T-helper 17 cell (primary cell): ENCODE measurements at regions not wholly inside any gene's neighbourhood (a gene's known extent, or its start where the extent isn't known, plus 50 kb on each side); places are given as distances from the start of the nearest gene placed in this dataset.
"Not testable (repeated sequence)": the region's sequence is repeated elsewhere in the genome, so short reads cannot be mapped to it uniquely, and the experiment has no call there.

Experiments used
- ATAC-seq: fragments of 150-1000 bp; cut with Tn5 transposase; 2 replicates; pipeline ENCODE4 v1.10.0; 2021; ENCODE audit warnings: mild to moderate bottlenecking, moderate library complexity
- DNase-seq, 3 donors: peaks; one replicate each; pipeline versions ENCODE4 v3.0.0 to v3.0.0-alpha.2; 2020 to 2021
- H3K9me3 ChIP-seq: one replicate; pipeline ENCODE4 v1.7.0; 2013; ENCODE audit warnings: low read length, mild to moderate bottlenecking; ENCODE audit not compliant: control insufficient read depth, poor library complexity, severe bottlenecking
- H3K27ac Mint-ChIP-seq: one replicate; pipeline ENCODE4 v1.8.0; 2022; ENCODE audit warnings: mild to moderate bottlenecking, moderate library complexity, mixed read lengths
- H3K27me3 Mint-ChIP-seq: one replicate; pipeline ENCODE4 v1.8.0; 2022; ENCODE audit warnings: mixed read lengths
- H3K36me3 Mint-ChIP-seq: one replicate; pipeline ENCODE4 v1.8.0; 2022; ENCODE audit warnings: low read depth, mixed read lengths
- H3K4me1 Mint-ChIP-seq: one replicate; pipeline ENCODE4 v1.8.0; 2022; ENCODE audit warnings: mild to moderate bottlenecking, mixed read lengths
- H3K4me3 Mint-ChIP-seq: one replicate; pipeline ENCODE4 v1.8.0; 2022; ENCODE audit warnings: mild to moderate bottlenecking, moderate library complexity, mixed read lengths

DNA sequence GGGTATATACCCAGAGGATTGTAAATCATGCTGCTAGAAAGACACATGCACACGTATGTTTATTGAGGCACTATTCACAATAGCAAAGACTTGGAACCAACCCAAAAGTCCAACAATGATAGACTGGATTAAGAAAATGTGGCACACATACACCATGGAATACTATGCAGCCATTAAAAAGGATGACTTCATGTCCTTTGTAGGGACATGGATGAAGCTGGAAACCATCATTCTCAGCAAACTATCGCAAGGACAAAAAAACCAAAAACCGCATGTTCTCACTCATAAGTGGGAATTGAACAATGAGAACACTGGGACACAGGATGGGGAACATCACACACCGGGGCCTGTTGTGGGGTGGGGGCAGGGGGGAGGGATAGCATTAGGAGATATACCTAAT lies 608.6 kb downstream of the RFPL4B start:
- ATAC-seq, H3K27ac Mint-ChIP-seq, H3K36me3 Mint-ChIP-seq, H3K4me1 Mint-ChIP-seq, H3K9me3 ChIP-seq, DNase-seq, H3K4me3 Mint-ChIP-seq, H3K27me3 Mint-ChIP-seq: not testable (repeated sequence)

DNA sequence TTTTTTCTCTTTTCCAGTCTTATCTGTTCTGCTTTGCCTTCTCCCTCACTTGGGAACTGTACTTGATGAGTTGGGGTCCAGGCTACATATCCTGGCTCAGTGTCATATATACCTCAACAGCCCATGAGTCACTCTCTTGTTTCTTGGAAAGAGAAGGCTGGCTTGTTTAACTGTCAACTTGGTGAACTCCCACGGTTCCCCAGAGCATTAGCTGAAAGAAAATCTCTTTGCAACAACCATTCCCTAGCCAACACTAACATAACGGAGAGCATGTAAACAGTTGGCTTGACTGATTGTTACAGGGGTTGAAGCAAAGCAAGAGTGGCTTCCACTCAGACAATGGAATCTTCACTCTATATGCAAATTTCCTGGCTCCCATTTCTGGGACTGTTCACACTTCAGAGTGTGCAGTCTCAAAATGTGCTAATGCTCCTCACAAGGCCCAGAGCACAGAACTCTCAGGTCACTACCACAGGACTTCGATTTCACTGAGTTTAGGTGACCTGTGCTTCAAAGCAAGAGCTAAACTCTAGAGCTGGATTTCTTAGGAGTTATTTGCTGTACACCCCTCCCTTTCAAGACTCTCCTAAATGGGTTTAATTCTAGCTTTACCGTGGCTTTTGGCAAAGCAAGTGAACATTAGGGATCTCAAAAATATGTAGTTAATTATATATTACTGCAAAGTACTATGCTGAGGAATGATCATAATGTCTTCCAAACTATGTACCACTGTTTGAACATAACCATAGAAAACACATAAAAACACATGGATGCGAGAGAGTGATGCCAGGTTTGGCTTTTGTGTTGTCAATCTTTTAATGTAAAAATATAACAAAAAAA lies 609.8 kb downstream of the RFPL4B start:
- ATAC-seq = no peak
- Mint-ChIP-seq H3K27me3 (no peaks in the 10 kb centered on the region), H3K4me3 (no peak overlapping the region), H3K27ac (no peak overlapping the region), H3K36me3 (no peaks in the 10 kb centered on the region), H3K4me1 (no peaks in the 10 kb centered on the region)
- no peak for DNase-seq
- no peaks in the 10 kb centered on the region for H3K9me3 ChIP-seq

DNA sequence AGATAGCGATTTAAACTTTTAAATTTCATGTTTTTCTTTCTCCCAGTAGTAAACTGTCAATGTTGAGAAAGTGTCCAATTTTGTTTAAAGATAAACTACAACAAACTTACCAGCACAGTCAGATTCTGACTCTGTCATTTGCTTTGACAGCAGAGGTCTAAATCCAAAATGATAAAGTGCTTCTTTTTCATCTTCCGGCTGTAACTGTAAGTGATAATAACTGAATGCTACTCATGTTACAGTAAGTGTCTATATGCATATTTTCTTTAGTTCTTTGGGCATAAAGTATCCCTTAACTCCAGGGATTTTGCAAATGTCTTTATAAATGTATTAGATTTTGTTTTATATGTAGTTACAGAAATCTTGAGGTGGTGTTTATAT lies 610.4 kb downstream of the RFPL4B start:
- no peaks in the 10 kb centered on the region for H3K9me3 ChIP-seq
- H3K27me3 Mint-ChIP-seq = no peaks in the 10 kb centered on the region
- ATAC-seq (no peak), DNase-seq (no peak)
- H3K4me1 Mint-ChIP-seq = no peaks in the 10 kb centered on the region
- H3K36me3 Mint-ChIP-seq = no peaks in the 10 kb centered on the region
- no peak overlapping the region for H3K4me3 Mint-ChIP-seq
- H3K27ac Mint-ChIP-seq = no peak overlapping the region

DNA sequence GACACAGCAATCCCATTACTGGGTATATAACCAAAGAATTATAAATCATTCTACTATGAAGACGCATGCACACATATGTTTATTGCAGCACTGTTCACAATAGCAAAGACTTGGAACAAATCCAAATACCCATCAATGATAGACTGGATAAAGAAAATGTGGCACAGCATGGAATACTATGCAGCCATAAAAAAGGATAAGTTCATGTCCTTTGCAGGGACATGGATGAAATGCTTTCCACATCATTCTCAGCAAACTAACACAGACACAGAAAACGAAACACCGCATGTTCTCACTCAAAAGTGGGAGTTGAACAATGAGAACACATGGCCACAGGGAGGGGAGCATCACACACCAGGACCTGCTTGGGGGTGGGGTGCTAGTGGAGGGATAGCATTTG lies 613.0 kb downstream of the RFPL4B start:
- not testable (repeated sequence) for H3K4me3 Mint-ChIP-seq, H3K9me3 ChIP-seq, ATAC-seq, H3K27ac Mint-ChIP-seq, H3K4me1 Mint-ChIP-seq, H3K27me3 Mint-ChIP-seq, H3K36me3 Mint-ChIP-seq, DNase-seq

DNA sequence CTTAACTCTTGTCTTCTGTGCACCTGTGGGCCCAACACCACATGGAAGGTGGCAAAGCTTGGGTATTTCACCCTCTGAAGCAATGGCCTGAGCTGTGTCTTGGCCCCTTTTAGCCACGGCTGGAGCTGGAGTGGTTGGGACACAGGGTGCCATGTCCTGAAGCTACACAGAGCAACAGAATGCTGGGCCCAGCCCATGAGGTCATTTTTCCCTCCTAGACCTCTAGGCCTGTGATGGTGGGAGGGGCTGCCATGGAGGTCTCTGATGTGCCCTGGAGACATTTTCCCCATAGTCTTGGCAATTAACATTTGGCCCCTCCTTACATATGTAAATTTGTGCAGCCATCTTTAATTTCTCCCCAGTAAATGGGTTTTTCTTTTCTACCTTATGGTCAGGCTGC lies 620.8 kb downstream of the RFPL4B start:
- no peaks in the 10 kb centered on the region for H3K27me3 Mint-ChIP-seq
- H3K9me3 ChIP-seq = no peaks in the 10 kb centered on the region
- no peaks in the 10 kb centered on the region for H3K4me1 Mint-ChIP-seq
- DNase-seq = no peak
- ATAC-seq = no peak
- no peak overlapping the region for H3K27ac Mint-ChIP-seq
- no peaks in the 10 kb centered on the region for H3K36me3 Mint-ChIP-seq
- H3K4me3 Mint-ChIP-seq = no peak overlapping the region

DNA sequence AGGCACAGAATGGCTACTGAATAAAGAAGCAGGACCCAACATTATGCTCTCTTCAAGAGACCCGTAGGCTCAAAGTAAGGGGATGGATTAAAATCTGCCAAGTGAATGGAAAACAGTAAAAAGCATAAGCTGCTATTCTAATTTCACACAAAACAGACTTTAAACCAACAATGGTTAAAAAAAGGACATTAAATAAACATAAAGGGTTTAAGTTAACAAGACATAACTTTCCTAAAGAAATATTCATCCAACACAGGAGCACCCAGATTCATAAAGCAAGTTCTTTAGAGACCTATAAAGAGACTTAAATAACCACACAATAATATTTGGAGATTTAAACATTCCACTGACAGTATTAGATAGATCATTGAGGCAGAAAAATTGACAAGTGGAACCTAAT lies 624.5 kb downstream of the RFPL4B start:
- Mint-ChIP-seq H3K27me3 (no peaks in the 10 kb centered on the region), H3K27ac (no peak overlapping the region), H3K4me1 (no peaks in the 10 kb centered on the region), H3K4me3 (no peak overlapping the region), H3K36me3 (no peaks in the 10 kb centered on the region)
- H3K9me3 ChIP-seq = no peaks in the 10 kb centered on the region
- DNase-seq (no peak), ATAC-seq (no peak)

DNA sequence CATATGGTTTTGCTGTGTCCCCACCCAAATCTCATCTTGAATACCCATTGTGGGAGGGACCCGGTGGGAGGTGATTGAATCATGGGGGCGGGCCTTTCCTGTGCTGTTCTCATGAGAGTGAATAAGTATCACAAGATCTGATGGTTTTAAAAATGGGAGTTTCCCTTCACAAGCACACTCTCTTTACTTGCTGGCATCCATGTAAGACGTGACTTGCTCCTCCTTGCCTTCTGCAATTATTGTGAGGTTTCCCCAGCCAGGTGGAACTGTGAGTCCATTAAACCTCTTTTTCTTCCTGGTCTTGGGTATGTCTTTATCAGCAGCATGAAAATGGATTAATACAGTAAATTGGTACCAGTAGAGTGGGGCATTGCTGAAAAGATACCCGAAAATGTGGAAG lies 627.8 kb downstream of the RFPL4B start:
- DNase-seq, ATAC-seq, H3K9me3 ChIP-seq, H3K27ac Mint-ChIP-seq, H3K4me1 Mint-ChIP-seq, H3K27me3 Mint-ChIP-seq, H3K4me3 Mint-ChIP-seq, H3K36me3 Mint-ChIP-seq: not testable (repeated sequence)

DNA sequence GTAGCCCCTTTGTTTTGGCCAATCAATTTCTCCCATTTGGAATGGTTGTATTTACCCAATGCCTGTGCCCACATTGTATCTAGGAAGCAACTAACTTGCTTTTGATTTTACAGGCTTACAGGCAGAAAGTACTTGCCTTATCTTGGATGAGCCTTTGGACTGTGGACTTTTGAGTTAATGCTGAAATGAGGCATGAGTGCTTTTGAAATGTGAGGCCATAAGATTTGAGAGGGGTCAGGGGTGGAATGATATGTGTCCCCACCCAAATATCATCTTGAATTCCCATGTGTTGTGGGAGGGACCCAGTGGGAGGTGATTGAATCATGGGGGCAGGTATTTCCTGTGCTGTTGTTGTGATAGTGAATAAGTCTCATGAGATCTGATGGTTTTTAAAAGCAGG lies 629.4 kb downstream of the RFPL4B start:
- not testable (repeated sequence) for H3K27ac Mint-ChIP-seq, H3K27me3 Mint-ChIP-seq, H3K36me3 Mint-ChIP-seq, ATAC-seq, H3K9me3 ChIP-seq, H3K4me3 Mint-ChIP-seq, H3K4me1 Mint-ChIP-seq, DNase-seq

DNA sequence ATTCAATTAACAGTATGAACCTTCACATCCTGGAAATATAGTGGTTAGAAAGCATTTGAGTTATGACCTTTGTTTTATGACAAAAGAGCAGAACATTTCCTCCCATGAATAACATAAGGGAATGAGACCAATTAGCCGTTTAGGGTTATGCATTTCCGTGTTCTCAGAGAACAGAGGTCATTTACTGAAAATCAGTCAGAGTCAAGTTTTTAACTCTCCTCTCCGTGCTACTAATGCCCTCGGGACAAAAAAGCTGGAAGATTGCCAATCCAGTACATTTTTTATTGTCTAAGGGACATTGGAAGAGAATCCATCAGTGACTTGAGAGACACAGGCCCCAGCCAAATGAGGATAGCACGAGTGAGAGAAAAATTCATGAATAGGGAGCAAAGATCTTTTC lies 632.7 kb downstream of the RFPL4B start:
- no peaks in the 10 kb centered on the region for H3K9me3 ChIP-seq
- no peaks in the 10 kb centered on the region for H3K4me1 Mint-ChIP-seq
- H3K27ac Mint-ChIP-seq = no peak overlapping the region
- H3K27me3 Mint-ChIP-seq = no peaks in the 10 kb centered on the region
- H3K4me3 Mint-ChIP-seq = no peak overlapping the region
- no peaks in the 10 kb centered on the region for H3K36me3 Mint-ChIP-seq
- DNase-seq (no peak), ATAC-seq (no peak)

DNA sequence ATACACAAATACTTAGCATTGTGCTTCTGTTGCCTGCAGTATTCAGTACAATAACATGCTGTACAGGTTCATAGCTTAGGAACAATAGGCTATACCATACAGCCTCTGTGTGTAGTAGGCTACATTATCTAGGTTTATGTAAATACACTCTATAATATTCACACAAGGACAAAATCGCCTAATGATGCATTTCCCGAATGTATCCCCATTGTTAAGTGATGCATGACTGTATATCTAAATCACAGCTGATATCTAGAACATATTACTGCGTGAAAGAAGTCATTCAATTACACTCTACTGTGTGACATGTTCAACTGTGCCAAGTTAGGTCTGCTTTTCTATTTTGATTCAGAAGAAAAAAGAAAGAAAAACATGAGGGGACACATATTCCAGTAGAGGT lies 633.5 kb downstream of the RFPL4B start:
- no peak overlapping the region for H3K4me3 Mint-ChIP-seq
- no peaks in the 10 kb centered on the region for H3K9me3 ChIP-seq
- DNase-seq (no peak), ATAC-seq (no peak)
- H3K27me3 Mint-ChIP-seq = no peaks in the 10 kb centered on the region
- H3K4me1 Mint-ChIP-seq = no peaks in the 10 kb centered on the region
- no peaks in the 10 kb centered on the region for H3K36me3 Mint-ChIP-seq
- no peak overlapping the region for H3K27ac Mint-ChIP-seq

DNA sequence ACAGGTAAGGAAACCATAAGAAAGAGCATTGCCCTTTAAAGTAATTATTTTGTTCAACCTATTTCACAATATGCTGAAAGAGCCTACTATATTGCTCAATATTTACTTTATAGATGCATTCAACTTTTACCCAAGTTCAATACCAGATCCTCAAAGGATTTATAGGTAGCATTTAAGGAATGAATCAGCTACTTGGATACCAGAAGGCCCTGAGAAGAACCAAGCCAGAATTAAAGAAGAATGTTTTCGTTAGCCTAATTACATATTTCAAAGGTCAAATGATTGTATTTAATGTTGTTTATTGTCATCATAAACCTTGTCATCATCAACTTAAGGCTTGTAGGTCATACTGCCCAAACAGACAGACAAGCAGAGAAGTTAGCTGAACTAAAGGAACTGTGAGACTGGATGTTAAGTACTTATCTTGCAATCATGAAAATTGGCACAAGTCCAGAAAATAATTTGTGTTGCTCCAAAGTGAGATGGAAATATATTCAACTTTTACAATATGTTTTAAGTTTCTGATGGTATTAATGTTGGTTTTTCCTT lies 636.7 kb downstream of the RFPL4B start:
- Mint-ChIP-seq H3K36me3 (no peaks in the 10 kb centered on the region), H3K27ac (no peak overlapping the region), H3K27me3 (no peaks in the 10 kb centered on the region), H3K4me1 (no peaks in the 10 kb centered on the region), H3K4me3 (no peak overlapping the region)
- no peak for DNase-seq
- H3K9me3 ChIP-seq = no peaks in the 10 kb centered on the region
- ATAC-seq = no peak

DNA sequence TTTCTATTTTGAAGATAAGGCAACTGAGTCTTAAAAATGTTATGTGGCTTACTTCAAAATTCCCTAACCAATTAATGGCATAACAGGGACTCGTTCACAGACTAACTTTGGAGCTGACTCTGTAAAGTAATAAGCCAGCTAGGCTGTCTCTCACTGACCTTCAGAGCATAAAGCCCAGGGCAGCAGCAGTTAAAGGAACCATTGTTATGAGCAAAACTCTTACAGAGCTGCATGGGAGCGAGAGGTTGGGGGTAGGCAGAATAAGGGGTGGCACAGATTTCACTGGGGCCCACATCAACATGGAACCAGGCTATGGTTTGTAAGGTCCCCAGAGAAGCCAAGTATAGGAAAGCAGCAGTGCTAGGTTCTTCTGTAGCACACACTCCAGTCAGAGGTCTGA lies 637.8 kb downstream of the RFPL4B start:
- no peaks in the 10 kb centered on the region for H3K9me3 ChIP-seq
- DNase-seq = no peak
- no peak for ATAC-seq
- H3K27ac Mint-ChIP-seq = no peak overlapping the region
- H3K4me1 Mint-ChIP-seq = no peaks in the 10 kb centered on the region
- H3K27me3 Mint-ChIP-seq = no peaks in the 10 kb centered on the region
- H3K4me3 Mint-ChIP-seq = no peak overlapping the region
- no peaks in the 10 kb centered on the region for H3K36me3 Mint-ChIP-seq

DNA sequence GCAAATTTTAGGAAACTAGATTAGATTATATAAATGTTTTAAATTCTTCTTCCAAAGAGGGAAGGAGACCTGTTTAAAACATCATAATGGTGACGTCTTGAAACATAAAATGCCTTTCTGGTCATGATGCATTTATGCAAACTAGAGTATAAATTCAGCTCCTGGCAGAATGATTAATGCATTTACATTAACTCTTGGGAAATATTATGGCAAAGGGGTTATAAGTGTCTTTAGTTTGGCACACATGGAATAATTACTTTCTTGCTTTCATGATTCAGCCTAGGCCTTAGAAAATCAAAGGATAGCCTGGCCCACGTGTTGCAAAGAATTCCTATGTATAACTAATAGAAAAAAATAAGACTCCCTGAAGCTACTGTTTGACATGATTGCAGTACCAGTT lies 639.2 kb downstream of the RFPL4B start:
- Mint-ChIP-seq H3K27ac (no peak overlapping the region), H3K4me1 (no peaks in the 10 kb centered on the region), H3K27me3 (no peaks in the 10 kb centered on the region), H3K36me3 (no peaks in the 10 kb centered on the region), H3K4me3 (no peak overlapping the region)
- no peaks in the 10 kb centered on the region for H3K9me3 ChIP-seq
- DNase-seq (no peak), ATAC-seq (no peak)

DNA sequence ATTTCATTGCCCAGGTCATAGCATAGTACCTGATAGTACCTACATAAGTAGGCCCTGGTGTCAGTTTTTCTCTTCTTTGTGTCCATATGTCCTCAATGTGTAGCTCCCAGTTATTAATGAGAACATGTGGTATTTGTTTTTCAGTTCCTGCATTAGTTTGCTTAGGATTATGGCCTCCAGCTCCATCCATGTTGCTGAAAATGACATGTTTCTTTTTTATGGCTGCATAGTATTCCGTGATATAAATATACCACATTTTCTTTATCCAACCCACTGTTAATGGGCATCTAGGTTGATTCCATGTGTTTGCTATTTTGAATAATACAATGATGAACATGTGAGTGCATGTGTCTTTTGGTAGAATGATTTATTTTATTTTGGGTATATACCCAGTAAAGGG lies 641.6 kb downstream of the RFPL4B start:
- H3K4me3 Mint-ChIP-seq = no peak overlapping the region
- no peaks in the 10 kb centered on the region for H3K9me3 ChIP-seq
- no peaks in the 10 kb centered on the region for H3K4me1 Mint-ChIP-seq
- ATAC-seq (no peak), DNase-seq (no peak)
- H3K36me3 Mint-ChIP-seq = no peaks in the 10 kb centered on the region
- no peaks in the 10 kb centered on the region for H3K27me3 Mint-ChIP-seq
- H3K27ac Mint-ChIP-seq = no peak overlapping the region
